GM21529 (cell line): ENCODE measurements at regions not wholly inside any gene's neighbourhood (a gene's known extent, or its start where the extent isn't known, plus 50 kb on each side); places are given as distances from the start of the nearest gene placed in this dataset.

Experiments used
- ATAC-seq: cut with Tn5 transposase; IDR thresholded peaks from one replicate; pipeline ENCODE4 v1.9.1; 2021; ENCODE audit not compliant: unreplicated experiment

GRCh38 chr1:30412241-30413110 is 310.9 kb downstream of the MATN1 start:
- ATAC-seq = no peak

- no peak for ATAC-seq
Measured at GRCh38 chr1:30411206-30411605, 312.2 kb downstream of the MATN1 start.

GRCh38 chr1:30410153-30410851 is 313.1 kb downstream of the MATN1 start:
- no peak for ATAC-seq

GRCh38 chr1:30409476-30410152 is 313.8 kb downstream of the MATN1 start:
- no peak for ATAC-seq

- ATAC-seq = no peak
Measured at GRCh38 chr1:30407865-30408580, 315.4 kb downstream of the MATN1 start.

- ATAC-seq = no peak
Measured at GRCh38 chr1:30406996-30407864, 316.2 kb downstream of the MATN1 start.

- no peak for ATAC-seq
Measured at GRCh38 chr1:30405631-30406212, 317.7 kb downstream of the MATN1 start.

- ATAC-seq = no peak
Measured at GRCh38 chr1:30405081-30405480, 318.3 kb downstream of the MATN1 start.

GRCh38 chr1:30404341-30404740 is 319.0 kb downstream of the MATN1 start:
- ATAC-seq = no peak

GRCh38 chr1:30403726-30404125 is 319.7 kb downstream of the MATN1 start:
- ATAC-seq = no peak

GRCh38 chr1:30403061-30403645 is 320.2 kb downstream of the MATN1 start:
- no peak for ATAC-seq

- ATAC-seq = no peak
Measured at GRCh38 chr1:30402031-30402430, 321.4 kb downstream of the MATN1 start.

- no peak for ATAC-seq
Measured at GRCh38 chr1:30400507-30400906, 322.9 kb downstream of the MATN1 start.

- ATAC-seq = no peak
Measured at GRCh38 chr1:30399026-30399425, 324.4 kb downstream of the MATN1 start.

- no peak for ATAC-seq
Measured at GRCh38 chr1:30397576-30397975, 325.8 kb downstream of the MATN1 start.

- ATAC-seq = no peak
Measured at GRCh38 chr1:30395631-30396030, 327.8 kb downstream of the MATN1 start.

- no peak for ATAC-seq
Measured at GRCh38 chr1:30388386-30388785, 335.0 kb downstream of the MATN1 start.

GRCh38 chr1:30386156-30386926 is 337.0 kb downstream of the MATN1 start:
- ATAC-seq = no peak
